Gastroesophageal sphincter (tissue), 3 donors: ENCODE measurements at regions not wholly inside any gene's neighbourhood (a gene's known extent, or its start where the extent isn't known, plus 50 kb on each side); places are given as distances from the start of the nearest gene placed in this dataset.

Experiments
- EP300 ChIP-seq: sonication (generic); formaldehyde crosslinking; IDR thresholded peaks from one replicate; pipeline ENCODE4 v1.6.1; 2017; ENCODE audit warnings: antibody characterized with exemption, mild to moderate bottlenecking
- POLR2A ChIP-seq, 2 donors: fragments of 450-650 bp; IDR thresholded peaks; one replicate each; pipeline ENCODE4 v1.6.1; 2017; ENCODE audit warnings: antibody characterized with exemption in 2 of 2, mild to moderate bottlenecking in 2 of 2, moderate library complexity in 1 of 2
- POLR2AphosphoS5 ChIP-seq: sonication (generic); formaldehyde crosslinking; IDR thresholded peaks from one replicate; pipeline ENCODE4 v1.6.1; 2017; ENCODE audit warnings: antibody characterized with exemption
- TF ChIP-seq, protein P1 (sequence below), 4 experiments: fragments of 200-600 bp in 2 of 4; fragments of 450-650 bp in 2 of 4; sonication (generic) in 1 of 4; IDR thresholded peaks; one replicate each; pipeline ENCODE4 v1.5.1; 2017 to 2019; ENCODE audit warnings: antibody characterized with exemption in 4 of 4, mild to moderate bottlenecking in 2 of 4, moderate library complexity in 2 of 4

DNA sequence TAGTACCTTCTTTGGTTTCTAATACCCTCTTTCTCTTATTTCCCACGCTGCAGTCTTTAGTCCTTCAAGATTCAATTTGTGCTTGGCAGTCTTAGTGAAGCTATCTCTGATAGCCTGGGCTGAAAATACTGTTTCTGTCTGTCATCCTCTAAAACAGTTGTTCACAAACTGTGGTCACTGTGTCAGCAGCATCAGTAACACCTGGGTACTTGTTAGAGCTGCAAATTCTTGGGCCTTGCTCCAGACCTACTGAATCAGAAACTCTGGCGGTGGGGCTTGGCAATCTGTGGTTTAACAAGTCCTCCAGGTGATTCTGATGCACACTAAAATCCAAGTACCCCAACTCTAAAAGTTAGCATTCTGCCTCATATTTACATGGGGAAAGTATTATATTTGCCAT lies 217.5 kb upstream of the SEL1L start:
- TF ChIP-seq, protein P1, sequence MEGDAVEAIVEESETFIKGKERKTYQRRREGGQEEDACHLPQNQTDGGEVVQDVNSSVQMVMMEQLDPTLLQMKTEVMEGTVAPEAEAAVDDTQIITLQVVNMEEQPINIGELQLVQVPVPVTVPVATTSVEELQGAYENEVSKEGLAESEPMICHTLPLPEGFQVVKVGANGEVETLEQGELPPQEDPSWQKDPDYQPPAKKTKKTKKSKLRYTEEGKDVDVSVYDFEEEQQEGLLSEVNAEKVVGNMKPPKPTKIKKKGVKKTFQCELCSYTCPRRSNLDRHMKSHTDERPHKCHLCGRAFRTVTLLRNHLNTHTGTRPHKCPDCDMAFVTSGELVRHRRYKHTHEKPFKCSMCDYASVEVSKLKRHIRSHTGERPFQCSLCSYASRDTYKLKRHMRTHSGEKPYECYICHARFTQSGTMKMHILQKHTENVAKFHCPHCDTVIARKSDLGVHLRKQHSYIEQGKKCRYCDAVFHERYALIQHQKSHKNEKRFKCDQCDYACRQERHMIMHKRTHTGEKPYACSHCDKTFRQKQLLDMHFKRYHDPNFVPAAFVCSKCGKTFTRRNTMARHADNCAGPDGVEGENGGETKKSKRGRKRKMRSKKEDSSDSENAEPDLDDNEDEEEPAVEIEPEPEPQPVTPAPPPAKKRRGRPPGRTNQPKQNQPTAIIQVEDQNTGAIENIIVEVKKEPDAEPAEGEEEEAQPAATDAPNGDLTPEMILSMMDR (IDR thresholded peaks at IDR 0.05), result no peak
- TF ChIP-seq POLR2A (IDR thresholded peaks at IDR 0.05) (no peak), POLR2AphosphoS5 (no peak), EP300 (no peak)
